HG03521 (cell line): ENCODE measurements at regions not wholly inside any gene's neighbourhood (a gene's known extent, or its start where the extent isn't known, plus 50 kb on each side); places are given as distances from the start of the nearest gene placed in this dataset.
"Not testable (repeated sequence)": the region's sequence is repeated elsewhere in the genome, so short reads cannot be mapped to it uniquely, and the experiment has no call there.

Source experiments
- ATAC-seq: cut with Tn5 transposase; IDR thresholded peaks from one replicate; pipeline ENCODE4 v1.9.1; 2021; ENCODE audit warnings: mild to moderate bottlenecking, moderate library complexity; ENCODE audit not compliant: unreplicated experiment

GRCh38 chr1:178606839-178607238, 93.9 kb downstream of the TEX35 start:
- ATAC-seq: no peak

- ATAC-seq: peak; percentile 36
Observed at GRCh38 chr1:178607718-178608408, 95.0 kb downstream of the TEX35 start.

- no peak for ATAC-seq
Observed at GRCh38 chr1:178609015-178609414, 96.1 kb downstream of the TEX35 start.

- not testable (repeated sequence) for ATAC-seq
Observed at GRCh38 chr1:178610690-178611410, 97.9 kb downstream of the TEX35 start.

GRCh38 chr1:178612261-178612660, 99.4 kb downstream of the TEX35 start:
- no peak for ATAC-seq

GRCh38 chr1:178613271-178613945, 100.5 kb downstream of the TEX35 start:
- ATAC-seq: no peak

GRCh38 chr1:178614286-178614685, 101.4 kb downstream of the TEX35 start:
- no peak for ATAC-seq

GRCh38 chr1:178619042-178619927, 105.8 kb upstream of the RALGPS2 start:
- ATAC-seq: no peak

- no peak for ATAC-seq
Observed at GRCh38 chr1:178620584-178621475, 104.2 kb upstream of the RALGPS2 start.

GRCh38 chr1:178621822-178622221, 103.2 kb upstream of the RALGPS2 start:
- no peak for ATAC-seq

GRCh38 chr1:178625695-178626094, 99.3 kb upstream of the RALGPS2 start:
- no peak for ATAC-seq

GRCh38 chr1:178627037-178627436, 98.0 kb upstream of the RALGPS2 start:
- no peak for ATAC-seq

GRCh38 chr1:178628637-178629251, 96.3 kb upstream of the RALGPS2 start:
- ATAC-seq: no peak

- ATAC-seq: no peak
Observed at GRCh38 chr1:178629252-178630154, 95.5 kb upstream of the RALGPS2 start.

GRCh38 chr1:178630417-178630816, 94.6 kb upstream of the RALGPS2 start:
- no peak for ATAC-seq

GRCh38 chr1:178632653-178633052, 92.4 kb upstream of the RALGPS2 start:
- no peak for ATAC-seq

- ATAC-seq: no peak
Observed at GRCh38 chr1:178633056-178633455, 92.0 kb upstream of the RALGPS2 start.

- ATAC-seq: no peak
Observed at GRCh38 chr1:178634445-178634844, 90.6 kb upstream of the RALGPS2 start.
